HEK293T (cell line): ENCODE measurements at regions not wholly inside any gene's neighbourhood (a gene's known extent, or its start where the extent isn't known, plus 50 kb on each side); places are given as distances from the start of the nearest gene placed in this dataset.

Source experiments
- ARNT ChIP-seq: fragments of 450-650 bp; IDR thresholded peaks from 2 replicates; pipeline ENCODE4 v1.6.1; 2017; ENCODE audit warnings: mild to moderate bottlenecking
- BHLHE40 ChIP-seq: fragments of 450-650 bp; IDR thresholded peaks from 2 replicates; pipeline ENCODE4 v1.6.1; 2016; ENCODE audit warnings: mild to moderate bottlenecking, moderate library complexity, borderline replicate concordance
- CTBP1 ChIP-seq: fragments of 450-650 bp; IDR thresholded peaks from 2 replicates; pipeline ENCODE4 v1.6.1; 2016; ENCODE audit warnings: borderline replicate concordance
- ELF4 ChIP-seq: fragments of 450-650 bp; IDR thresholded peaks from 2 replicates; pipeline ENCODE4 v1.6.1; 2017; ENCODE audit warnings: antibody characterized with exemption
- FOXA1 ChIP-seq: fragments of 450-650 bp; IDR thresholded peaks from 2 replicates; pipeline ENCODE4 v1.6.1; 2016; ENCODE audit warnings: mild to moderate bottlenecking
- FOXM1 ChIP-seq: fragments of 450-650 bp; IDR thresholded peaks from 2 replicates; pipeline ENCODE4 v1.6.1; 2017; ENCODE audit warnings: mild to moderate bottlenecking, borderline replicate concordance
- HDGF ChIP-seq: fragments of 450-650 bp; IDR thresholded peaks from 2 replicates; pipeline ENCODE4 v1.6.1; 2017; ENCODE audit warnings: antibody characterized with exemption, borderline replicate concordance
- L3MBTL2 ChIP-seq: fragments of 450-650 bp; conservative IDR thresholded peaks from 2 replicates; pipeline ENCODE4 v1.6.1; 2016; ENCODE audit warnings: mild to moderate bottlenecking
- NFRKB ChIP-seq: fragments of 450-650 bp; IDR thresholded peaks from 2 replicates; pipeline ENCODE4 v1.6.1; 2016; ENCODE audit warnings: mild to moderate bottlenecking, moderate library complexity
- TARDBP ChIP-seq: fragments of 450-650 bp; IDR thresholded peaks from 2 replicates; pipeline ENCODE4 v1.6.1; 2016

- TF ChIP-seq BHLHE40: no peak
- no peak for TF ChIP-seq HDGF
- TF ChIP-seq ELF4: no peak
- no peak for TF ChIP-seq NFRKB
- TF ChIP-seq TARDBP: no peak
- no peak for TF ChIP-seq L3MBTL2
- no peak for TF ChIP-seq CTBP1
- TF ChIP-seq ARNT: no peak
- no peak for TF ChIP-seq FOXA1
- no peak for TF ChIP-seq FOXM1
Observed at GRCh38 chr15:98381446-98381845, 266.9 kb upstream of the IGF1R start.
